ENCODE measurements at regions not wholly inside any gene's neighbourhood (a gene's known extent, or its start where the extent isn't known, plus 50 kb on each side); places are given as distances from the start of the nearest gene placed in this dataset.

DNA sequence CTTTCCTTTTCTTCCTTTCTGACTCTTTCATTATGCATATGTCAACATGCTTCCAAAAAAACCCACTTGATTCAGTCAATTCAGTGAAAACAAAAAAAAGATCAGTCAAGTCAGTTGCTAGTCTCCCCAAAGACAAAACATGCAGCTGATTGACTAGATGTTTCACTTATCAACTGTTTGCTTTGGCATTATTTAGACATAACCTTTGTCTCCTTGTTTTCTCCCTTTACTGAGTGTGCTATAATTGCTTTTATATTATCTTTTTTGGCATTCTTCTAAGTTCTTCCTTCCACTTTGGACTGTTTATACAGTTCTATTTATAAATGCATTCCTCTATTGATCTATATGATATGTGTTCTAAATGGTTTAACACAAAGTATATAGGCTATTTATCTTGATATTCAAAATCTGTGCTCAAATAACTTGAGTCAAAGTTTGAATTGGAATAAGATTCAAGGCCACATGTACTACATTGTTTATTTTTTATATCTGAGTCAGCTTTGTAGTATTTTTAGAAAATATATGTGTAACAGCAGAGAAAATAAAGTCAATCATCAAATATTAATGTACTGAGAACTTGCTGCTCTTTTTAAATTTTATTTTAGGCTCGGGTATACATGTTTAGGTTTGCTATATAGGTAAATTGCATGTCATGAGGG lies 260.5 kb downstream of the CENPW start:
- TF ChIP-seq, protein P1, sequence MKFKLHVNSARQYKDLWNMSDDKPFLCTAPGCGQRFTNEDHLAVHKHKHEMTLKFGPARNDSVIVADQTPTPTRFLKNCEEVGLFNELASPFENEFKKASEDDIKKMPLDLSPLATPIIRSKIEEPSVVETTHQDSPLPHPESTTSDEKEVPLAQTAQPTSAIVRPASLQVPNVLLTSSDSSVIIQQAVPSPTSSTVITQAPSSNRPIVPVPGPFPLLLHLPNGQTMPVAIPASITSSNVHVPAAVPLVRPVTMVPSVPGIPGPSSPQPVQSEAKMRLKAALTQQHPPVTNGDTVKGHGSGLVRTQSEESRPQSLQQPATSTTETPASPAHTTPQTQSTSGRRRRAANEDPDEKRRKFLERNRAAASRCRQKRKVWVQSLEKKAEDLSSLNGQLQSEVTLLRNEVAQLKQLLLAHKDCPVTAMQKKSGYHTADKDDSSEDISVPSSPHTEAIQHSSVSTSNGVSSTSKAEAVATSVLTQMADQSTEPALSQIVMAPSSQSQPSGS (CRISPR knock-in tag; IDR thresholded peaks at IDR 0.05; ENCODE audit: borderline replicate concordance, low read depth) = no peak
- TF ChIP-seq, protein P2, sequence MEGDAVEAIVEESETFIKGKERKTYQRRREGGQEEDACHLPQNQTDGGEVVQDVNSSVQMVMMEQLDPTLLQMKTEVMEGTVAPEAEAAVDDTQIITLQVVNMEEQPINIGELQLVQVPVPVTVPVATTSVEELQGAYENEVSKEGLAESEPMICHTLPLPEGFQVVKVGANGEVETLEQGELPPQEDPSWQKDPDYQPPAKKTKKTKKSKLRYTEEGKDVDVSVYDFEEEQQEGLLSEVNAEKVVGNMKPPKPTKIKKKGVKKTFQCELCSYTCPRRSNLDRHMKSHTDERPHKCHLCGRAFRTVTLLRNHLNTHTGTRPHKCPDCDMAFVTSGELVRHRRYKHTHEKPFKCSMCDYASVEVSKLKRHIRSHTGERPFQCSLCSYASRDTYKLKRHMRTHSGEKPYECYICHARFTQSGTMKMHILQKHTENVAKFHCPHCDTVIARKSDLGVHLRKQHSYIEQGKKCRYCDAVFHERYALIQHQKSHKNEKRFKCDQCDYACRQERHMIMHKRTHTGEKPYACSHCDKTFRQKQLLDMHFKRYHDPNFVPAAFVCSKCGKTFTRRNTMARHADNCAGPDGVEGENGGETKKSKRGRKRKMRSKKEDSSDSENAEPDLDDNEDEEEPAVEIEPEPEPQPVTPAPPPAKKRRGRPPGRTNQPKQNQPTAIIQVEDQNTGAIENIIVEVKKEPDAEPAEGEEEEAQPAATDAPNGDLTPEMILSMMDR (IDR thresholded peaks at IDR 0.05) = no peak
- TF ChIP-seq ESRRA (CRISPR knock-in tag; IDR thresholded peaks at IDR 0.05; ENCODE audit: borderline replicate concordance) (no peak), OVOL2 (CRISPR knock-in tag; IDR thresholded peaks at IDR 0.05; ENCODE audit: borderline replicate concordance) (no peak), CBFB (CRISPR knock-in tag; IDR thresholded peaks at IDR 0.05; ENCODE audit: low read depth) (no peak), ZNF121 (CRISPR knock-in tag; IDR thresholded peaks at IDR 0.05) (no peak)

All from WTC11 (cell line).